Tibial nerve (tissue), 4 donors: ENCODE measurements at regions not wholly inside any gene's neighbourhood (a gene's known extent, or its start where the extent isn't known, plus 50 kb on each side); places are given as distances from the start of the nearest gene placed in this dataset.
"Not testable (repeated sequence)": the region's sequence is repeated elsewhere in the genome, so short reads cannot be mapped to it uniquely, and the experiment has no call there.

ENCODE experiments used
- DNase-seq, 2 donors: peaks; one replicate each; pipeline ENCODE4 v3.0.0-alpha.2; 2019; ENCODE audit warnings: low spot score in 2 of 2
- H3K27ac ChIP-seq, 4 donors: fragments of 200-600 bp; sonication (generic) in 3 of 4; one replicate each; pipeline ENCODE4 v1.5.1; 2017 to 2019; ENCODE audit warnings: mild to moderate bottlenecking in 1 of 4
- H3K27me3 ChIP-seq, 2 donors: fragments of 200-600 bp; sonication (generic) in 1 of 2; one replicate each; pipeline versions ENCODE4 v1.5.1 to v1.6.0; 2017 to 2019
- H3K36me3 ChIP-seq, 3 donors: fragments of 200-600 bp; sonication (generic); one replicate each; pipeline ENCODE4 v1.5.1; 2018 to 2019
- H3K4me1 ChIP-seq, 4 donors: fragments of 200-600 bp; sonication (generic) in 3 of 4; one replicate each; pipeline ENCODE4 v1.5.1; 2017 to 2019
- H3K4me3 ChIP-seq, 4 donors: fragments of 200-600 bp; sonication (generic) in 3 of 4; one replicate each; pipeline ENCODE4 v1.5.1; 2017 to 2019; ENCODE audit warnings: mild to moderate bottlenecking in 1 of 4, moderate library complexity in 1 of 4
- H3K9me3 ChIP-seq, 4 donors: fragments of 200-600 bp; sonication (generic) in 3 of 4; one replicate each; pipeline ENCODE4 v1.5.1; 2017 to 2019
- EP300 ChIP-seq, 2 donors: sonication (generic); formaldehyde crosslinking; IDR thresholded peaks; one replicate each; pipeline ENCODE4 v1.6.1; 2017; ENCODE audit warnings: antibody characterized with exemption in 2 of 2, mild to moderate bottlenecking in 1 of 2
- POLR2A ChIP-seq, 2 donors: fragments of 450-650 bp; IDR thresholded peaks; one replicate each; pipeline ENCODE4 v1.6.1; 2017; ENCODE audit warnings: antibody characterized with exemption in 2 of 2, mild to moderate bottlenecking in 2 of 2, moderate library complexity in 2 of 2
- WGBS, 2 donors: methylation state at CpG; one replicate each; pipeline ENCODE4 v1.1.5; 2018; 5-methylcytosine and 5-hydroxymethylcytosine counted together
- TF ChIP-seq, protein P1 (sequence below), 5 experiments: fragments of 200-600 bp in 3 of 5; fragments of 450-650 bp in 2 of 5; sonication (generic) in 3 of 5; IDR thresholded peaks; one replicate each; pipeline ENCODE4 v1.5.1; 2016 to 2019; ENCODE audit warnings: antibody characterized with exemption in 5 of 5, mild to moderate bottlenecking in 3 of 5, moderate library complexity in 2 of 5

DNA sequence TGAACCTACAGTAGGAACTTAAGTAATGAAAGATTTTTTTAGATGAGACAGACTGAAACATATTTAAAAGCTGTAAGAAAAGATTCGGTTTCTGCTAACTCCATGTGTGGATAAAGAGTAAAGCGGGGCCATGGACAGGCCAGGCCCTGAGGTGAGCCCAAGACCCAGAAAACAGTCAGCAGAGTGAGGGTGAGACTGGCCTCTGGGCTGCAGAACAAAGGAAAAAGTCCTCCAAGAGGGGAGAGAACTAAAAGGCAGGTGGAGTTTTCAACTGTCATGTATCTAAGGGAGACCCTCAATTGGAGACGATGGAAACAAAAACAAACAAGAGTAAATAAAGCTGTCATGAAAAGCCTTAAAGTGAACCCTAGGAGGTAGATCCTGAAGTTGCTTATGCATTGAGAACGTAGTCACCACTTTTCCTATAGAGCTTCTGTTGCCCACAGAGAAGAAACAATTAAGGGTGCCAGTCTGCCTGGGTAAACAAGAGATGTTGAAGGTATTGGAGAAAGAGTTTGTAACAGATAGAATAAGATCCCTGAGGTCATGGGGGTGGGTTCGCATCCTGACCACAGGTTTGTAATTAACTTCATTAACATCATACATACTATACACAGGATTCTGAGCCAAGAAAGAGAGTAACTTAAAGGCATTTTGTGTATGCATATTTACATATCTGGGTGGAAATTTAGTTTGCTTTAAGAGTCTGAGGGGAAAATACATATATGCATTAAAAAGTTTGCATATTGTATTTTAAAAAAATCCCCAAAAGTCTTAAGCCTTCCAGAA, 268.7 kb upstream of the PDE3A start:
- WGBS, 2 donors: 75 to 79% methylated on average over 5 of the region's 5 CpGs
- Histone ChIP-seq H3K4me3 (no peak overlapping the region), H3K27ac (no peak overlapping the region), H3K36me3 (no peaks in the 10 kb centered on the region), H3K27me3 (no peaks in the 10 kb centered on the region), H3K4me1 (peaks cover 0 to 18% (median 0%) of the 10 kb centered on the region in 4 donors), H3K9me3 (no peaks in the 10 kb centered on the region)
- TF ChIP-seq EP300 (IDR thresholded peaks at IDR 0.05): no peak
- TF ChIP-seq POLR2A (IDR thresholded peaks at IDR 0.05): no peak
- TF ChIP-seq, protein P1, sequence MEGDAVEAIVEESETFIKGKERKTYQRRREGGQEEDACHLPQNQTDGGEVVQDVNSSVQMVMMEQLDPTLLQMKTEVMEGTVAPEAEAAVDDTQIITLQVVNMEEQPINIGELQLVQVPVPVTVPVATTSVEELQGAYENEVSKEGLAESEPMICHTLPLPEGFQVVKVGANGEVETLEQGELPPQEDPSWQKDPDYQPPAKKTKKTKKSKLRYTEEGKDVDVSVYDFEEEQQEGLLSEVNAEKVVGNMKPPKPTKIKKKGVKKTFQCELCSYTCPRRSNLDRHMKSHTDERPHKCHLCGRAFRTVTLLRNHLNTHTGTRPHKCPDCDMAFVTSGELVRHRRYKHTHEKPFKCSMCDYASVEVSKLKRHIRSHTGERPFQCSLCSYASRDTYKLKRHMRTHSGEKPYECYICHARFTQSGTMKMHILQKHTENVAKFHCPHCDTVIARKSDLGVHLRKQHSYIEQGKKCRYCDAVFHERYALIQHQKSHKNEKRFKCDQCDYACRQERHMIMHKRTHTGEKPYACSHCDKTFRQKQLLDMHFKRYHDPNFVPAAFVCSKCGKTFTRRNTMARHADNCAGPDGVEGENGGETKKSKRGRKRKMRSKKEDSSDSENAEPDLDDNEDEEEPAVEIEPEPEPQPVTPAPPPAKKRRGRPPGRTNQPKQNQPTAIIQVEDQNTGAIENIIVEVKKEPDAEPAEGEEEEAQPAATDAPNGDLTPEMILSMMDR (IDR thresholded peaks at IDR 0.05): no peak
- DNase-seq: no peak

- no peaks in the 10 kb centered on the region for H3K9me3 ChIP-seq
- no peak for DNase-seq
- peaks cover 0 to 18% (median 0%) of the 10 kb centered on the region in 4 donors for H3K4me1 ChIP-seq
- no peak overlapping the region for H3K4me3 ChIP-seq
- no peak for TF ChIP-seq EP300 (IDR thresholded peaks at IDR 0.05)
- TF ChIP-seq, protein P1 (IDR thresholded peaks at IDR 0.05): no peak
- TF ChIP-seq POLR2A (IDR thresholded peaks at IDR 0.05): no peak
- H3K27me3 ChIP-seq: no peaks in the 10 kb centered on the region
- no peaks in the 10 kb centered on the region for H3K36me3 ChIP-seq
- WGBS, 2 donors: 55% methylated on average over 5 of the region's 5 CpGs
- H3K27ac ChIP-seq: no peak overlapping the region
These were observed 267.3 kb upstream of the PDE3A start for GRCh38 chr12:20101046-20101445.

DNA sequence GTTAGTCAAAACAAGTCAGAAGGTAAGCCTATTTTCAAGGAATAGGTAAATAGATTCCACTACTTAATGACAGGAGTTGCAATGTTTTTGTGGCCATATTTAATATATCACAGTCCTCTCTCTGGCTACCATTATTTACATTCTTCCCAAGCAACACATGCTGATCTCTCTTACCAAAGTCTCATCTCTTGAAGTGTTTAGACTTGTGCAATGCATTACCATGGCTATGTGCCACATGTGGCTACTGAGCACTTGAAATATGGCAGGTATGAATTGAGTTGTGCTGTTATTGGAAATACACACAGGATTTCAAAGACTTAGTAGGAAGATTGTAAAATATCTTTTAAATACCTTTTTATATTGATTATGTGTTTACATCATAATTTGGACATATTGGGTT, 262.4 kb upstream of the PDE3A start:
- Histone ChIP-seq H3K4me3 (no peak overlapping the region), H3K27ac (no peak overlapping the region)

GRCh38 chr12:20109676-20110075, 258.7 kb upstream of the PDE3A start:
- no peak for TF ChIP-seq POLR2A (IDR thresholded peaks at IDR 0.05)
- TF ChIP-seq EP300 (IDR thresholded peaks at IDR 0.05): no peak
- TF ChIP-seq, protein P1 (IDR thresholded peaks at IDR 0.05): no peak
- no peaks in the 10 kb centered on the region for H3K9me3 ChIP-seq
- no peaks in the 10 kb centered on the region for H3K4me1 ChIP-seq
- no peaks in the 10 kb centered on the region for H3K36me3 ChIP-seq
- no peaks in the 10 kb centered on the region for H3K27me3 ChIP-seq
- WGBS, 2 donors: 53 to 66% methylated on average over 5 of the region's 5 CpGs
- no peak overlapping the region for H3K27ac ChIP-seq
- H3K4me3 ChIP-seq: no peak overlapping the region
- no peak for DNase-seq

More for the DNA sequence above, 262.4 kb upstream of the PDE3A start:
- TF ChIP-seq POLR2A (IDR thresholded peaks at IDR 0.05): no peak
- no peak for TF ChIP-seq EP300 (IDR thresholded peaks at IDR 0.05)
- TF ChIP-seq, protein P1 (IDR thresholded peaks at IDR 0.05): no peak
- no peak for DNase-seq
- Histone ChIP-seq H3K36me3 (no peaks in the 10 kb centered on the region), H3K27me3 (no peaks in the 10 kb centered on the region), H3K4me1 (peaks cover 0 to under 1% (median 0%) of the 10 kb centered on the region in 4 donors), H3K9me3 (no peaks in the 10 kb centered on the region)

GRCh38 chr12:20115371-20115770, 253.0 kb upstream of the PDE3A start:
- not testable (repeated sequence) for H3K4me3 ChIP-seq, H3K27me3 ChIP-seq, H3K4me1 ChIP-seq, H3K36me3 ChIP-seq, DNase-seq, H3K9me3 ChIP-seq, H3K27ac ChIP-seq
- 93 to 95% methylated on average over 8 to 23 of the region's 25 CpGs for WGBS, 2 donors
